ENCODE measurements at regions not wholly inside any gene's neighbourhood (a gene's known extent, or its start where the extent isn't known, plus 50 kb on each side); places are given as distances from the start of the nearest gene placed in this dataset.
A peak's percentile ranks its signal among the peaks of the same experiment; 100 is the strongest.

GRCh38 chr5:2178071-2178477 is 295.3 kb upstream of the IRX4 start:
- intact Hi-C loops (cut with DNase I; ENCODE audit: low total_unique reads) = no loop called here
- no peak overlapping the region for H3K4me3 ChIP-seq (ENCODE audit: low read depth, poor library complexity, severe bottlenecking)
- TF ChIP-seq, protein P1, sequence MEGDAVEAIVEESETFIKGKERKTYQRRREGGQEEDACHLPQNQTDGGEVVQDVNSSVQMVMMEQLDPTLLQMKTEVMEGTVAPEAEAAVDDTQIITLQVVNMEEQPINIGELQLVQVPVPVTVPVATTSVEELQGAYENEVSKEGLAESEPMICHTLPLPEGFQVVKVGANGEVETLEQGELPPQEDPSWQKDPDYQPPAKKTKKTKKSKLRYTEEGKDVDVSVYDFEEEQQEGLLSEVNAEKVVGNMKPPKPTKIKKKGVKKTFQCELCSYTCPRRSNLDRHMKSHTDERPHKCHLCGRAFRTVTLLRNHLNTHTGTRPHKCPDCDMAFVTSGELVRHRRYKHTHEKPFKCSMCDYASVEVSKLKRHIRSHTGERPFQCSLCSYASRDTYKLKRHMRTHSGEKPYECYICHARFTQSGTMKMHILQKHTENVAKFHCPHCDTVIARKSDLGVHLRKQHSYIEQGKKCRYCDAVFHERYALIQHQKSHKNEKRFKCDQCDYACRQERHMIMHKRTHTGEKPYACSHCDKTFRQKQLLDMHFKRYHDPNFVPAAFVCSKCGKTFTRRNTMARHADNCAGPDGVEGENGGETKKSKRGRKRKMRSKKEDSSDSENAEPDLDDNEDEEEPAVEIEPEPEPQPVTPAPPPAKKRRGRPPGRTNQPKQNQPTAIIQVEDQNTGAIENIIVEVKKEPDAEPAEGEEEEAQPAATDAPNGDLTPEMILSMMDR (IDR thresholded peaks at IDR 0.05) = no peak
- no peak for TF ChIP-seq POLR2A (IDR thresholded peaks at IDR 0.05)
- DNase-seq (ENCODE audit: low spot score in 2 of 2) = peak in 1 of 2 donors; percentile 74
- WGBS, 2 donors = 78 to 90% methylated on average over 12 of the region's 12 CpGs

GRCh38 chr5:2177244-2177643 is 294.5 kb upstream of the IRX4 start:
- 74 to 78% methylated on average over 7 of the region's 7 CpGs for WGBS, 2 donors
- intact Hi-C loops (cut with DNase I; ENCODE audit: low total_unique reads) = no loop called here

DNA sequence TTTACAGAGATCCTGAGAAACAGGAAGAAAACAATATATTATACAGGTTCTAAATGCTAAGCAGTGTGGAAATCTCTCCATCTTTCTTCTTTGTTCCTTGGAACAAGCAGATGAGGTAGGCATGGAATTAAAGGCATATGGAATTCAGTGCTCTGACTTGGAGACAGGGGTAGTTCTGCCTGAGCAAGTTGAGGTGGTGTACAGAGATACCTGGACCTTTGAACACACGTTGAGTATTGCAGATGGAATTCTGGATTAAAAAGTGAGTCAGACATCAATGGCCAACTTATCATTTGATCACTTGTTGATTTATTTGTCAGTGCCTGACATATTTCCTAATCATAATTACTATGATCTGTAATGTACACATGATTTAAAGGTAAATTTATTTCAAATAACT is 293.9 kb upstream of the IRX4 start:
- intact Hi-C loops (cut with DNase I; ENCODE audit: low total_unique reads) = no loop called here
- no peak overlapping the region for H3K4me3 ChIP-seq (ENCODE audit: low read depth, poor library complexity, severe bottlenecking)
- 28 to 46% methylated on average over 1 of the region's 1 CpG for WGBS, 2 donors
- no peak for TF ChIP-seq POLR2A (IDR thresholded peaks at IDR 0.05)
- TF ChIP-seq, protein P1 (IDR thresholded peaks at IDR 0.05) = no peak
- no peak for DNase-seq (ENCODE audit: low spot score in 2 of 2)

More at GRCh38 chr5:2177244-2177643, 294.5 kb upstream of the IRX4 start:
- TF ChIP-seq, protein P1 (IDR thresholded peaks at IDR 0.05) = no peak
- TF ChIP-seq POLR2A (IDR thresholded peaks at IDR 0.05) = no peak
- no peak overlapping the region for H3K4me3 ChIP-seq (ENCODE audit: low read depth, poor library complexity, severe bottlenecking)
- DNase-seq (ENCODE audit: low spot score in 2 of 2) = peak in 1 of 2 donors; percentile 53

DNA sequence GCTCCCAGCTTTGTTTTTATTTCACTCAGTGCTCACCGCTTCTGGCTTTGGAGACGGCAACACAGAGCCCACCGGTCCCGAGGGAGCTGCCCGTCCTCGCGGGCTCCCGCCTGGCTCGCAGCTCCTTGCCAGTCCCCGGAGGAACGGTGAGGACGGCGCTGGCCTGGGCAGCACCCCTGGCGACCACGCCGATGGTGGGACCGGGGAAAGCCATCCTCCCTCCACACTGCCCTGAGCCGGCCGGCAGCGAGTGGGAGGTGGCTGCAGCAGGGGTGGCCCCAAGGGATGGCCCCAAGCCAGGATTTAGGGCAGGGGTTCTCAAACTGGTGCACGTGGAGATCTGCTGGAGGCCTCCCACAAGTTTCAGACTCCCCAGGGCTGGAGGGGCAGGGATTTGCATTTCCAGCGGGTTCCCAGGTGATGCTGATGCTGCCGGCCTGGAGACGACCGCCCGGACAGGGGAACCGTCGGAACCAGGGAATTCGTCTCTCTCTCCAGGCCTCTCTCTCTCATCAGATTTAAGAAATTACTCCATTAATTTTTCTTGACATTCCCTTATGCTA is 293.2 kb upstream of the IRX4 start:
- TF ChIP-seq POLR2A (IDR thresholded peaks at IDR 0.05) = no peak
- TF ChIP-seq, protein P1 (IDR thresholded peaks at IDR 0.05) = no peak
- intact Hi-C loops (cut with DNase I; ENCODE audit: low total_unique reads) = no loop called here
- H3K4me3 ChIP-seq (ENCODE audit: low read depth, poor library complexity, severe bottlenecking) = no peak overlapping the region
- peak in 1 of 2 donors; percentile 61 for DNase-seq (ENCODE audit: low spot score in 2 of 2)
- 82 to 83% methylated on average over 26 to 29 of the region's 29 CpGs for WGBS, 2 donors

DNA sequence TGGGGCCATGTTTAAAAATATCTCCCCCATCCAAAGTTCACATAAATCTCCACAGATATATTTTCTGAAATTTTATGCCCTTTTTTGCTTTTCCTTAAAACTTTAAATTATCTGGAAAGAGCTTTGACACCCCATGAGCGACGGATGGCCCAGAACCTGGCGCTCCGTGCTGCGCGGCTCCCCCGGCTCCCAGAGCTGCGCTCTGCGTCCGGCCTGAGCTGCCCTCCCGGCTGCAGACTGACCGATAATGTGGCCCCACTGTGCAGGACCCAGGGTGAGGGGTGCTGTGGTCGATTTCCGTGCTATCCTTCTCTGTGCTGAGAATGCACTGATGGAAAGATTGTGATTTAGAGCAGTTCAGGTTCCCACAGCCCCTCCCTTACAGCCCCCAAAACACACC is 292.3 kb upstream of the IRX4 start:
- TF ChIP-seq, protein P1 (IDR thresholded peaks at IDR 0.05) = no peak
- no peak for TF ChIP-seq POLR2A (IDR thresholded peaks at IDR 0.05)
- WGBS, 2 donors = 89 to 94% methylated on average over 14 of the region's 14 CpGs
- intact Hi-C loops (cut with DNase I; ENCODE audit: low total_unique reads) = no loop called here
- no peak overlapping the region for H3K4me3 ChIP-seq (ENCODE audit: low read depth, poor library complexity, severe bottlenecking)
- DNase-seq (ENCODE audit: low spot score in 2 of 2) = peak in 1 of 2 donors; percentile 70

DNA sequence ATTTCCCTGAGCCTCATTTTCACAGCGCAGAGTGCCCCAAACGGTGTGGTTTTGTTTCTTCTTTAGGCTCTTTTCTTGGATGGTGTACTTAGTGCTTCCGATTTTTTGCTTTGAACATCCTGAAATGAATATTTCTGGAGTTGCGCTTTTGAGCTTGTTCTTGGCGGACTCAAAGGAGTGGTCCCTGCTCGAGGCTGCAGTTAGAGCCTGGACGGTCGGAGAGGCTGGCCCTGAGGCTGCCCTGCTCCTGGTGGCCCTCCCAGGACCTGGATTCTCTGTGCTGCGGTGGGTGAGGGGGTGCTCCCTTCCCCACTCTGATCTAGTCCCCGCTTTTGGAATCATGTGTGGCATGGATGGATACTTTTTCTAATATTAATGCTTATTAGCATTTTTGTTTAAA is 291.8 kb upstream of the IRX4 start:
- WGBS, 2 donors = 87 to 88% methylated on average over 10 of the region's 10 CpGs
- peak in 1 of 2 donors; percentile 10 for DNase-seq (ENCODE audit: low spot score in 2 of 2)
- no peak for TF ChIP-seq POLR2A (IDR thresholded peaks at IDR 0.05)
- TF ChIP-seq, protein P1 (IDR thresholded peaks at IDR 0.05) = no peak
- intact Hi-C loops (cut with DNase I; ENCODE audit: low total_unique reads) = no loop called here
- no peak overlapping the region for H3K4me3 ChIP-seq (ENCODE audit: low read depth, poor library complexity, severe bottlenecking)

Data from lower leg skin (tissue), 4 donors.